WTC11 (cell line): ENCODE measurements at regions not wholly inside any gene's neighbourhood (a gene's known extent, or its start where the extent isn't known, plus 50 kb on each side); places are given as distances from the start of the nearest gene placed in this dataset.

Experiments
- ATAC-seq: fragments of 200-7000 bp; cut with Tn5 transposase; 2 replicates; pipeline ENCODE4 v1.10.0; 2021; ENCODE audit warnings: mild to moderate bottlenecking, moderate library complexity
- CTCF ChIA-PET: fragments of 300-600 bp; sonication (Branson Sonifier 250); formaldehyde crosslinking; loops from one replicate; lab custom pipeline; 2021; ENCODE audit warnings: antibody characterized with exemption; lab: Charles Lee
- POLR2A ChIA-PET: fragments of 350-600 bp; sonication (Branson Sonifier 250); formaldehyde crosslinking; loops from one replicate; lab custom pipeline; 2021; ENCODE audit warnings: antibody characterized with exemption; lab: Charles Lee
- DNase-seq: peaks from one replicate; pipeline ENCODE4 v3.0.0; 2021; ENCODE audit warnings: low spot score
- H3K27ac Mint-ChIP-seq: 2 replicates; pipeline ENCODE4 v1.8.0; 2021; ENCODE audit warnings: mixed read lengths
- H3K27me3 Mint-ChIP-seq: 2 replicates; pipeline ENCODE4 v1.8.0; 2021; ENCODE audit warnings: low read depth, mild to moderate bottlenecking, moderate library complexity, mixed read lengths
- H3K36me3 Mint-ChIP-seq: 2 replicates; pipeline ENCODE4 v1.8.0; 2021; ENCODE audit warnings: mixed read lengths
- H3K4me1 Mint-ChIP-seq: 2 replicates; pipeline ENCODE4 v1.8.0; 2022; ENCODE audit warnings: mixed read lengths
- H3K4me3 Mint-ChIP-seq: 2 replicates; pipeline ENCODE4 v1.8.0; 2021; ENCODE audit warnings: mild to moderate bottlenecking, moderate library complexity, mixed read lengths
- H3K9me3 Mint-ChIP-seq: 2 replicates; pipeline ENCODE4 v1.8.0; 2021; ENCODE audit warnings: mixed read lengths
- CBFB ChIP-seq: sonication (generic); formaldehyde crosslinking; IDR thresholded peaks from 2 replicates; pipeline ENCODE4 v1.8.1; 2022; ENCODE audit warnings: mild to moderate bottlenecking, low read depth, missing genetic modification reagents
- CREB1 ChIP-seq: sonication (generic); formaldehyde crosslinking; IDR thresholded peaks from 2 replicates; pipeline ENCODE4 v1.8.0; 2023; ENCODE audit warnings: mild to moderate bottlenecking, missing genetic modification reagents
- ESRRA ChIP-seq: sonication (generic); formaldehyde crosslinking; IDR thresholded peaks from 2 replicates; pipeline ENCODE4 v1.8.1; 2022; ENCODE audit warnings: mild to moderate bottlenecking, missing genetic modification reagents, borderline replicate concordance
- ETV6 ChIP-seq: sonication (generic); formaldehyde crosslinking; IDR thresholded peaks from 2 replicates; pipeline ENCODE4 v1.8.1; 2022; ENCODE audit warnings: mild to moderate bottlenecking, missing genetic modification reagents
- FOXJ3 ChIP-seq: sonication (generic); formaldehyde crosslinking; IDR thresholded peaks from 2 replicates; pipeline ENCODE4 v1.9.0; 2021; ENCODE audit warnings: missing genetic modification reagents, mild to moderate bottlenecking, borderline replicate concordance
- FOXP1 ChIP-seq: sonication (generic); formaldehyde crosslinking; IDR thresholded peaks from 2 replicates; pipeline ENCODE4 v1.8.0; 2022; ENCODE audit warnings: missing genetic modification reagents, mild to moderate bottlenecking, moderate library complexity, borderline replicate concordance
- GTF2I ChIP-seq: fragments of 250-450 bp; sonication (Bioruptor Pico); conservative IDR thresholded peaks from 2 replicates; pipeline ENCODE4 v1.4.0; 2021; ENCODE audit warnings: mild to moderate bottlenecking
- MAX ChIP-seq: sonication (generic); formaldehyde crosslinking; IDR thresholded peaks from 2 replicates; pipeline ENCODE4 v1.8.0; 2022; ENCODE audit warnings: mild to moderate bottlenecking, missing genetic modification reagents
- MXD4 ChIP-seq: fragments of 250-450 bp; sonication (Bioruptor Pico); IDR thresholded peaks from 2 replicates; pipeline ENCODE4 v1.8.0; 2021; ENCODE audit warnings: mild to moderate bottlenecking, moderate library complexity, borderline replicate concordance
- NFATC4 ChIP-seq: fragments of 250-450 bp; sonication (Bioruptor Pico); IDR thresholded peaks from 2 replicates; pipeline ENCODE4 v1.9.0; 2021; ENCODE audit warnings: mild to moderate bottlenecking
- PRDM15 ChIP-seq: sonication (generic); formaldehyde crosslinking; IDR thresholded peaks from 2 replicates; pipeline ENCODE4 v1.8.0; 2022; ENCODE audit warnings: missing genetic modification reagents
- PRRX2 ChIP-seq: fragments of 250-450 bp; sonication (Bioruptor Pico); IDR thresholded peaks from 2 replicates; pipeline ENCODE4 v1.8.0; 2021; ENCODE audit warnings: mild to moderate bottlenecking
- RORB ChIP-seq: fragments of 250-450 bp; sonication (Bioruptor Pico); IDR thresholded peaks from 2 replicates; pipeline ENCODE4 v1.9.0; 2021; ENCODE audit warnings: mild to moderate bottlenecking
- SOX15 ChIP-seq: fragments of 250-450 bp; sonication (Bioruptor Pico); IDR thresholded peaks from 2 replicates; pipeline ENCODE4 v1.9.0; 2021; ENCODE audit warnings: mild to moderate bottlenecking
- TEAD1 ChIP-seq: sonication (generic); formaldehyde crosslinking; IDR thresholded peaks from 2 replicates; pipeline ENCODE4 v1.8.0; 2022; ENCODE audit warnings: mild to moderate bottlenecking, missing genetic modification reagents
- ZMAT4 ChIP-seq: fragments of 250-450 bp; sonication (Bioruptor Pico); IDR thresholded peaks from 2 replicates; pipeline ENCODE4 v1.9.0; 2021; ENCODE audit warnings: mild to moderate bottlenecking
- ZNF219 ChIP-seq: sonication (generic); formaldehyde crosslinking; IDR thresholded peaks from 2 replicates; pipeline ENCODE4 v1.8.0; 2023; ENCODE audit warnings: missing genetic modification reagents, mild to moderate bottlenecking, borderline replicate concordance
- ZNF423 ChIP-seq: fragments of 250-450 bp; sonication (Bioruptor Pico); IDR thresholded peaks from 2 replicates; pipeline ENCODE4 v2.1.2; 2022; ENCODE audit warnings: mild to moderate bottlenecking, moderate library complexity
- ZNF532 ChIP-seq: fragments of 250-450 bp; sonication (Bioruptor Pico); IDR thresholded peaks from 2 replicates; pipeline ENCODE4 v1.9.0; 2021; ENCODE audit warnings: mild to moderate bottlenecking, borderline replicate concordance
- TF ChIP-seq, protein P1 (sequence below): sonication (generic); formaldehyde crosslinking; IDR thresholded peaks from 2 replicates; pipeline ENCODE4 v1.8.1; 2023; ENCODE audit warnings: mild to moderate bottlenecking, missing genetic modification reagents
- TF ChIP-seq, protein P2 (sequence below): fragments of 250-450 bp; sonication (Bioruptor Pico); IDR thresholded peaks from 2 replicates; pipeline ENCODE4 v1.9.0; 2021; ENCODE audit warnings: mild to moderate bottlenecking

GRCh38 chr2:60364491-60364890 is 189.0 kb downstream of the BCL11A start (continued):
- no peak for TF ChIP-seq ZNF532
- TF ChIP-seq PRDM15 (CRISPR knock-in tag): no peak
- TF ChIP-seq GTF2I: no peak
- no peak for TF ChIP-seq MXD4 (CRISPR knock-in tag)
- no peak for TF ChIP-seq ETV6 (CRISPR knock-in tag)
- TF ChIP-seq FOXP1 (CRISPR knock-in tag): no peak
- TF ChIP-seq, protein P1, sequence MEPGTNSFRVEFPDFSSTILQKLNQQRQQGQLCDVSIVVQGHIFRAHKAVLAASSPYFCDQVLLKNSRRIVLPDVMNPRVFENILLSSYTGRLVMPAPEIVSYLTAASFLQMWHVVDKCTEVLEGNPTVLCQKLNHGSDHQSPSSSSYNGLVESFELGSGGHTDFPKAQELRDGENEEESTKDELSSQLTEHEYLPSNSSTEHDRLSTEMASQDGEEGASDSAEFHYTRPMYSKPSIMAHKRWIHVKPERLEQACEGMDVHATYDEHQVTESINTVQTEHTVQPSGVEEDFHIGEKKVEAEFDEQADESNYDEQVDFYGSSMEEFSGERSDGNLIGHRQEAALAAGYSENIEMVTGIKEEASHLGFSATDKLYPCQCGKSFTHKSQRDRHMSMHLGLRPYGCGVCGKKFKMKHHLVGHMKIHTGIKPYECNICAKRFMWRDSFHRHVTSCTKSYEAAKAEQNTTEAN: no peak
- TF ChIP-seq SOX15 (CRISPR knock-in tag): no peak
- TF ChIP-seq NFATC4: no peak

- Mint-ChIP-seq H3K36me3 (no peaks in the 10 kb centered on the region), H3K9me3 (peaks cover 8% of the 10 kb centered on the region), H3K4me3 (no peak overlapping the region), H3K27me3 (no peaks in the 10 kb centered on the region; the same call in none of the 2 replicates), H3K27ac (no peak overlapping the region), H3K4me1 (peaks cover 26% of the 10 kb centered on the region)
- ATAC-seq (no peak), DNase-seq (no peak)
- CTCF ChIA-PET: no interaction called here
- POLR2A ChIA-PET: interaction anchor here (0.6 kb wide), 1 partner anchor 24 kb away, joined by 5 read pairs; no protein-coding TSS in a partner anchor
- TF ChIP-seq PRRX2 (CRISPR knock-in tag) (no peak), CREB1 (CRISPR knock-in tag) (no peak), TEAD1 (CRISPR knock-in tag) (no peak), RORB (CRISPR knock-in tag) (no peak), FOXP1 (CRISPR knock-in tag) (no peak), ZNF423 (CRISPR knock-in tag) (no peak), ZNF219 (no peak), ESRRA (CRISPR knock-in tag) (no peak), MAX (CRISPR knock-in tag) (no peak), FOXJ3 (no peak), ZNF532 (no peak), ZMAT4 (CRISPR knock-in tag) (no peak), CBFB (CRISPR knock-in tag) (no peak)
- TF ChIP-seq, protein P2, sequence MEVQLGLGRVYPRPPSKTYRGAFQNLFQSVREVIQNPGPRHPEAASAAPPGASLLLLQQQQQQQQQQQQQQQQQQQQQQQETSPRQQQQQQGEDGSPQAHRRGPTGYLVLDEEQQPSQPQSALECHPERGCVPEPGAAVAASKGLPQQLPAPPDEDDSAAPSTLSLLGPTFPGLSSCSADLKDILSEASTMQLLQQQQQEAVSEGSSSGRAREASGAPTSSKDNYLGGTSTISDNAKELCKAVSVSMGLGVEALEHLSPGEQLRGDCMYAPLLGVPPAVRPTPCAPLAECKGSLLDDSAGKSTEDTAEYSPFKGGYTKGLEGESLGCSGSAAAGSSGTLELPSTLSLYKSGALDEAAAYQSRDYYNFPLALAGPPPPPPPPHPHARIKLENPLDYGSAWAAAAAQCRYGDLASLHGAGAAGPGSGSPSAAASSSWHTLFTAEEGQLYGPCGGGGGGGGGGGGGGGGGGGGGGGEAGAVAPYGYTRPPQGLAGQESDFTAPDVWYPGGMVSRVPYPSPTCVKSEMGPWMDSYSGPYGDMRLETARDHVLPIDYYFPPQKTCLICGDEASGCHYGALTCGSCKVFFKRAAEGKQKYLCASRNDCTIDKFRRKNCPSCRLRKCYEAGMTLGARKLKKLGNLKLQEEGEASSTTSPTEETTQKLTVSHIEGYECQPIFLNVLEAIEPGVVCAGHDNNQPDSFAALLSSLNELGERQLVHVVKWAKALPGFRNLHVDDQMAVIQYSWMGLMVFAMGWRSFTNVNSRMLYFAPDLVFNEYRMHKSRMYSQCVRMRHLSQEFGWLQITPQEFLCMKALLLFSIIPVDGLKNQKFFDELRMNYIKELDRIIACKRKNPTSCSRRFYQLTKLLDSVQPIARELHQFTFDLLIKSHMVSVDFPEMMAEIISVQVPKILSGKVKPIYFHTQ: no peak
These were observed 192.0 kb downstream of the BCL11A start for GRCh38 chr2:60361498-60361897.
